GM12801 (cell line): ENCODE measurements at regions not wholly inside any gene's neighbourhood (a gene's known extent, or its start where the extent isn't known, plus 50 kb on each side); places are given as distances from the start of the nearest gene placed in this dataset.

ENCODE experiments used
- TF ChIP-seq, protein P1 (sequence below): IDR thresholded peaks from one replicate; pipeline ENCODE4 v1.5.1; 2011; ENCODE audit warnings: control low read depth; ENCODE audit not compliant: insufficient read length; ENCODE audit errors: extremely low read depth

DNA sequence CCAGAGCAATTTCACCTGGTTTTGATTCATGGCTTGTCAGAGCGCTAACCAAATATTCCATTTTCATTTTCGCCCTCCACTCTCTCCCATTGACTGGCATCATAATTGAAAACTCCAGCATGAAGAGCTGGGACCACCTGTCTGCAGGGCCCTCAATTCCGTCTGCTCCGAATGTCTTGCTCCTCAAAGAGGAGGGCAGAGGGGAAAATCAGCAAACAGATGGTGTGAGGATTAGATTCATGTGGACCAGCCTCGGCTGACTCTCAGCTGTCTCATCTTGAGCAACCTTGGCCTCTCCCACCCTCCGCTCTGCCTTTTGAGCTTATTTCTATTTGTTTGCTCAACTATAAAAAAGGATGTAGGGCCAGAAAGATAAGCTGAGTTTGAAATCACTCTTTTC is 512.2 kb upstream of the PPP2R3A start:
- TF ChIP-seq, protein P1, sequence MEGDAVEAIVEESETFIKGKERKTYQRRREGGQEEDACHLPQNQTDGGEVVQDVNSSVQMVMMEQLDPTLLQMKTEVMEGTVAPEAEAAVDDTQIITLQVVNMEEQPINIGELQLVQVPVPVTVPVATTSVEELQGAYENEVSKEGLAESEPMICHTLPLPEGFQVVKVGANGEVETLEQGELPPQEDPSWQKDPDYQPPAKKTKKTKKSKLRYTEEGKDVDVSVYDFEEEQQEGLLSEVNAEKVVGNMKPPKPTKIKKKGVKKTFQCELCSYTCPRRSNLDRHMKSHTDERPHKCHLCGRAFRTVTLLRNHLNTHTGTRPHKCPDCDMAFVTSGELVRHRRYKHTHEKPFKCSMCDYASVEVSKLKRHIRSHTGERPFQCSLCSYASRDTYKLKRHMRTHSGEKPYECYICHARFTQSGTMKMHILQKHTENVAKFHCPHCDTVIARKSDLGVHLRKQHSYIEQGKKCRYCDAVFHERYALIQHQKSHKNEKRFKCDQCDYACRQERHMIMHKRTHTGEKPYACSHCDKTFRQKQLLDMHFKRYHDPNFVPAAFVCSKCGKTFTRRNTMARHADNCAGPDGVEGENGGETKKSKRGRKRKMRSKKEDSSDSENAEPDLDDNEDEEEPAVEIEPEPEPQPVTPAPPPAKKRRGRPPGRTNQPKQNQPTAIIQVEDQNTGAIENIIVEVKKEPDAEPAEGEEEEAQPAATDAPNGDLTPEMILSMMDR = no peak

DNA sequence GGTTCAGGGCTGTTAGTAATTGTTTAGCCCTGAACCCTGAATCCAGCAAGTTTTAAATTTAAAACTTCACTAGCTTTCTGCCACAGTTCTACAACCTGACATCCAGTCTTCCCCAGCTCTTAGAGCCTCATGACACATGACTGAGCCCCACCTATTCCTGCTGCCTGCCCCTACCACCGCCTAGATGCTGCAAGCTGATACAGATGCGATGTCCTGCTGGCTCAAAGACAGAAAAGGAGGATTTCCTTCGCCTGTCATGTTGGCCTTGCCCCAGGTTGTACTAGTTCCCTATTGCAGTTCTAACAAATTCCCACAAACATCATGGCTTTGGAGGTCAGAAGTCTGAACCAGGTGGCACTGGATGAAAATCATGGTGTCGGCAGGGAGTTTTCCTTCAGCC is 510.6 kb upstream of the PPP2R3A start:
- TF ChIP-seq, protein P1 = no peak

DNA sequence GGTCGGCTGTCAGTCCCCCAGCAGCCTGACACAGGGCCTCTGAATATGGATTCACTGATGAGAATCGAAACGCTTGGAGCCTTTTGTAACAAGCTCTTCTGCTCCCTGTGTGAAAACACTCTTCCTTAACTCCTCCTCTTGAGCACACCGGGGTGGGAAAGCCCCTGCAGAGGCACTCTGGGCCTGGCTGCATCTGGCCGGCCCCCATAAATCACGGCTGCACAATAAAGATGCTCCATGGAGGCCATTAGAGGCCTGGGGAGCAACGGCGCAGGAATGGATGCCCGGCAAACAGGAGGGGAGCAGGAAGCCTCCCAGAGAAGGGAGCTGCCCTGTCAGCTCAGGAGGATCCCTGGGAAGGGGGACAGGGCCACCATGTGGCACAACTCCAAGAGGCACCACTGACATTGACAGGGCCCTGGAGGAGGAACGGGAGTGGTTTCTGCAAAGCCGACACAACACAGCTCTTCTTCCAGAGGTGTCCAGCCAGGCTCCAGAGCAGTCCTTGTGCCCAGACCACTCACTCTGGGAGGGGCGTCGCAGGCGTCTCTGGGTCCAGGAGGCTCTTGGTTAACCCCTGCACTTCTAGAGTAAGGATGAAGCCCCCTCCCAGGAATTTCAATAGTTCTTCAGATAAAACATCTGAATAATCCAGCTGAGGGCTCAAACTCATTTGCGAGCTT is 509.3 kb upstream of the PPP2R3A start:
- TF ChIP-seq, protein P1 = no peak

DNA sequence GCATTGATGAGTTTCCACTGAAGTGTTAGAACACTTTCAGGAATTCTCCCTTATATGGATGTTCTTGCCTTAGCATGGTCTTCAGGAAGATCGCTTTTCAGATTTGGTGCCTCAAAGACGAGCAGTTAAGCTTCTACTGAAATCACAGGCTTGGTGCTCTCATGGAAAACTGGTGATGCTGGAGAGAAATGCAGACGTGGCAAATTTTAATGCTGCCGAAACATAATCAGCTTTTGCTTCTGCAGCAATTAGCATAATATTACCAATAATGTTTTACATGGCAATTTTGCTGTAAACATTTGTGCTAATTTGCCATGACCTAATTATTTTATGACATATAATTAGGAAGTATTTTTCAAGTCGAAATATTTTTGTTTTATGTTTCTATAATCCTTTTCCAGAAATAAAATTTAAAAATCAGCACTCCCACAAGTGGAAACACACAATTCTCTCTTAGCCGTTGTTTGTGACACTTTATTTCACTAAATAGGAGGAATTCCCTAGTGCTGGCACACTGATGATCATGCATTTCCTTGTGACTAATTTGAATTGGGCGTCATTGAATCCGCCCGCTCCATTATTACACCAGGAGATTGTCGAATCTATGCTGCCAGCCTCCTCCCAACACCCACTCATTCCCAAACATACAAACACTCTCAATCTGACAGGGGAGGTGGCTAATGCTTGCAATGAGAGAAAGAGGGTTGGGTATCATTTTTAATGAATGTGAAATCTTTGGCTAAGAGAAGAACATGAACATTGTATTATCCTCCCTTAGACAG is 506.8 kb upstream of the PPP2R3A start:
- TF ChIP-seq, protein P1 = no peak

DNA sequence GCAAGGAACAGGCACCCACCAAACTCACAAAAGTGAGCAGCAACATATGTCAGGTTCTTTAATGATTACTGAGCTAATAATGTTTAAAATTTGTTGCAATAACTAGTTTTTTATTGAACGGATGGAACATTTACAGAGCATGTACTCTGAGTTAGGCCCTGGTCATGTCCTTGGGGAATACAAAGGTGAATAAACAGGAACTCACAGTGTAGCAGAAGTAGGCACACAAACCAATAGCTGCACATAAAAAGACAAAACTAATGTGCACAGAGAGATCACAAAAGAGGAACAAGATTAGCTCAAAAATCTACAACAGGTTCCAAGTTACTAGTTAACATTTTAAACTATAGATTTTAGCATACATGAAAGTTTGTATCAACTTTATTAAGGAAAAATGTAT is 505.3 kb upstream of the PPP2R3A start:
- TF ChIP-seq, protein P1 = no peak

DNA sequence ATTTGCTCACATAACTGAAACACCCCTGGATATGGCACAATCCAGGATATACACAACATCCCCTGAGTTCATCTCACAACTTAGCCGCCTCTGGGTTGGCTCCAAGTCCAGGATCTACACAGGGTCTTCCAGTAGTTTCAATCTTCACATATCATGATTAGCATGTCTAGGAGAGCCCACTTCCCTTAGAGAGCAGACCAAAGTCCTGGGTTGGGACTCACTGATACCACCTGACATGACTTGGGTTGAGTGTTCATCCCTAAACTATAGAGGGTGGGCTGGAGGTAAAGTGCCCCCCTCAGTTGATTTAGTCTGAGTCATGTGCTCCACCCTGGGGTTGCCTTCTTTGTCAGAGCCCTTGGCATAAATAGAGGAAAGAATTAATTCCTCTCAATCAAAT is 493.6 kb upstream of the PPP2R3A start:
- TF ChIP-seq, protein P1 = no peak

DNA sequence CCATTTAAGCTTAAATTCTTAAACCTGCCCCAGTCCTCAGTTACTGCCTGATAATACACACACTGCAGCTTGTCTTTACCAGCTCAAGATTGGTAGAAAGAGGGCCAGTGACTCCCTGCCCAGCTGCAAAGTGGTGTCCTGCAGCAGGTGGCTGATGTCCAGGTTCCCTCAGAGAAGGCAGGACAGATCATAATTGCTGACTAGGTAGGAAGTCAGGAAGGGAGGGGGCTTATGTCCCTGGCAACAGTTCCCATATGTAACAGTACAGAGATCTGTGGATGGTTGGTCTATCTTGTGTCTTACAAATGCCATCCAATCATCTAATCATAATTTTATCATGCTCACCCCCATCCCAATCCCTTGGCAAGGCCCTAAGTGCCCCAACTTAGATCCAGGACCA is 492.1 kb upstream of the PPP2R3A start:
- TF ChIP-seq, protein P1 = no peak
